ENCODE measurements at regions not wholly inside any gene's neighbourhood (a gene's known extent, or its start where the extent isn't known, plus 50 kb on each side); places are given as distances from the start of the nearest gene placed in this dataset.
A peak's percentile ranks its signal among the peaks of the same experiment; 100 is the strongest.

DNA sequence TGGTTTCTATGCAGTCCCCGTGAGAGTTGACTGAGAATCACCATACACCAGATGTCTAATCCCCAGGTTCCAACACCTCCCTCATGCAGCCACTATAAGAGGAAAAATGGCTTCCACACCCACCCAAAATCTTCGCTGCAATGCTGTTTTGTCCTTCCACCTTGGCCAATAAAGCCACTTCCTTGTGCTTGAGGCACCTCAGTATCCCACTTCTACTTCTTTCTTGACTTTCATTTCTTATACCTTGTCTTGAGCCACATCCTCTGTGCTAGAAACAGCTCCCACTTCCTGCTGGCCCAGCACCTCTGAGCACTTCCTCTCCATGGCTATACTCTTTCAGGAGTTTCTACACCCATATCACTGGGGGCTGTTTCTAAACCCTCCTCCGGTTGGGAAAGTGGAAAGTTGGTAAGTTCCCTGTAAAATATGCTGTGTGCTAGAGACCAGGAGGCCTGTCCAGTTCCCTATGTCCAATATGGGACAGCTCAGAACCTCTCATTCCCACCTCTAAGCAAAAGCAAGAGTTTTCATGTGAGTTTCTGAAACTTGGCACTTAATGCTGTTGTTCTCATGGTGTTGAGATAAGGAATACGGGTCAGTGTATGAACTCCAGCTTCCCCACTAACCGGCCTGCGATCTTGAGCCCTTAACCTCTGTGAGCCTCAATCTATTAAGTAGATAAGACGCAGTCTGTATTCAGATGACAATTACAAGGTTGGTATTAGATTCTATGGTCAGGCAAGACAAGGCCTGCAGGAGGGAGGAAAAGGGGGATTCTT lies 209.1 kb upstream of the ID2 start:
- DNase-seq (ENCODE audit: low read depth in 2 of 2, low spot score in 1 of 2) = no peak

DNA sequence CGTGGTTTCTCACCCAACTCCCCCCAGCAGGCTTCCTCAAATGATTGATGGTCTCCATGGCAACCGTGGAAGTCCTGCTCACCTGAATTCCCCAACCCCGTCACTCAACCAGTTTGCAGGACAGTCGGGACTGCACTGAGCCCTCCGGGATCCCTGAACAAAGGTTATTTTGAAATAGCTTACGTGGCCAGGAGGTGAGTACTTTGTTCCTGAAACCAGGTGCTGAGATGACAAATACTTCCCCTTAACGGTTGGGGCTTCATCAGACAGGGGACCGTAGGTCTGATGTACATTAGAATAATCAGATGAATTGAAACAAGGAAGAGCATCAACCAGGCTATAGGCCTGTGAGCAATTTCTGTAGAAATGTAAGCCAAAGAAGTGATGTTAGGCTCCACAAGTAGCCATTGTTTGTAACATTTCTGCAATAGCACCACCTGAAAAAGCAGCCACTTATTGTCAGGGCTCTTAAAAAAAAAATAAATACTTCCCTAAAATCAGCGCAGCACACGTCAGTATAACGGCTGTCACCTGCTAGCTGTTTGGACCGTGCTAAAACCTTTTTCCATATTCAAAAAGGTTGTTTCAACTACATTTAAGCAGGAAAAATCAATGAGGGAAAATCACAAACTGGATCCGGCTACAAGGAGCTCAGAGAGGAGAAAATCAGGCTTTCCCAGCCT lies 206.4 kb upstream of the ID2 start:
- DNase-seq (ENCODE audit: low read depth in 2 of 2, low spot score in 1 of 2) = no peak

GRCh38 chr2:8477552-8478470 lies 204.0 kb upstream of the ID2 start:
- DNase-seq (ENCODE audit: low read depth in 2 of 2, low spot score in 1 of 2) = no peak

- DNase-seq (ENCODE audit: low read depth in 2 of 2, low spot score in 1 of 2) = no peak
These were observed 203.4 kb upstream of the ID2 start for GRCh38 chr2:8478471-8478793.

- no peak for DNase-seq (ENCODE audit: low read depth in 2 of 2, low spot score in 1 of 2)
These were observed 202.6 kb upstream of the ID2 start for GRCh38 chr2:8479298-8479697.

- DNase-seq (ENCODE audit: low read depth in 2 of 2, low spot score in 1 of 2) = no peak
These were observed 200.9 kb upstream of the ID2 start for GRCh38 chr2:8480915-8481314.

DNA sequence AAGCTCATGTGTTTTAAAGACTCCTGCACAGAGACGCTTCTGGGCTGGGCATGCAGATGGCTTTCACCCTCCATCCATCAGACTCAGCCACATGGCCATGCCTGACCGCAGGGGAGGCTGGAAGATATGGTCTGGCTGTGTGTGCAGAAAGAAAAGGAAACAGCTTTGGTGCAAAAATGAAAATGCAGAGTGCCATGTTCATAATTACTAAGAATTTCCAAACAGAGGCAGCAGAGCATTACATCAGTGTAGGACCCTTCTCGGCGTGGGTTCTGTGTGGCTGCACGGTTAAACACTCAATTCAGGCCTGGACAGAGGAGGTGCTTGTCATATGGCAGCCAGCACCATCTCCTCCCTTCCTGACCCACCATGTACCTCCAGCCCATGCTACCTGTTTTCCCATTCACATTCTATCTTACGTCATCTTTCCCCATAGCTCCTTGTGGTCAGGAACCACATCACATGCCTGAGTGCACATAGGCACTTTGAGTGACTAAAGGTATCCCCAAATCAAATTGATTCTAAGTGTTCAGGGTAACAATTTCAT lies 200.3 kb upstream of the ID2 start:
- DNase-seq (ENCODE audit: low read depth in 2 of 2, low spot score in 1 of 2) = no peak

- no peak for DNase-seq (ENCODE audit: low read depth in 2 of 2, low spot score in 1 of 2)
These were observed 199.4 kb upstream of the ID2 start for GRCh38 chr2:8482432-8482831.

DNA sequence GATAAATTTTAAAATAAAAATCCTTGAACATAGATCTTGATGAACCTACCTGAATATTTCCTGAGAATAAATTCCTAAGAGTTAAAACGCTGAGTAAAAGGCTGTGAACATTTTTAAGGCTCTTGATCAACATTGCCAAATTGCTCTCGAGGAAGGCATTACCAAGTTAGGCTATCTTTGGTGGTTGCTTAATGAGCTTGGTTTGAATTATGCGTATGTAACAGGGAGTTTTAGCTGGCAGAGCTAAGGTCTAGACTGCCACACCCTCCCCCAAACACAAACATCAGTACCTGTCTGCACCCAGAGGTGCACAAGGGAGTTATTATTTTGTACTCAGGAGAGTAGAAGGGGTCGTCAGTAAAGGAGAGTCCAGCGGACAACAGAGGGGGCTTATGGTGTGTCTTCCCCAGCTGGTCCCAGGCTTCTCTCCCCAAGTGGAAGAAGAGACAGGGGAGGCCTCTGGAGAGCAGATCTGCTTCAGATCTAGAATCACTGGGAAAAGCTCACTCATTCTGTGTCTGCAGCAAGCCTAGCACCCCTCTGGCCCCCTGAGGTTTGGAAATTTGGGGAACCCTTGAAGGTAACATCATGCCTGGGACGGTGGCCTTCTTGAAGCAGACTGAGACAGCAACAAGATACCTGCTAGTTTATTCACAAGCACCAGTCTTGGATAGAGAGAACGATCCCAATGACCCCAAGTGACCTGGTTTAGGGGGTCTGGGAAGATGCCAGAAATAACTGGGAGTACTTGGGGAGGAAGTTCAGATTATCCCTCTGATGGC lies 197.2 kb upstream of the ID2 start:
- DNase-seq (ENCODE audit: low read depth in 2 of 2, low spot score in 1 of 2) = no peak

- no peak for DNase-seq (ENCODE audit: low read depth in 2 of 2, low spot score in 1 of 2)
These were observed 196.1 kb upstream of the ID2 start for GRCh38 chr2:8485736-8486135.

- DNase-seq (ENCODE audit: low read depth in 2 of 2, low spot score in 1 of 2) = no peak
These were observed 195.7 kb upstream of the ID2 start for GRCh38 chr2:8486141-8486540.

DNA sequence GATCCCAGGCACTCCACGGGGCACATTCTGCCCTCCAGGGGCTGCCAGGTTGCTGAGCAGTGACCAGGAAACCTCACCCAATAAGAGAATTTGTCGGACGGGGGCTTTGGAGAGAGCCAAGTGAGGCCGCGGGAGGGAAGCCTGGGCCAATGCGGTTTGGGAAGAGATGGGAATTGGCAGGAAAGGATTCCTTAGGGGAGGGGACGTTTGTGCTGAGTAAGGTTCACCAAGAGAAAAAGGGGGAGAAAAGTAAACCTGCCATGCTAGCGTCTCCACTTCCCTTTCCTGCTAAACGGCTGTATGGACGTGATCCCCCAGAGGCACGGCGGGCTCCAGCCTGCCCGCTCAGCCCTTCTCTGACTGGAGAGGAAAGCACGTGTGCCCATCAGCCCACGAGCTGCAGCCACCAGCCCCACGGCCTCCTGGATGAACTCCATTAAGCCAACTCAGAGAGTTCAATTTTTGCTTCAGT lies 194.4 kb upstream of the ID2 start:
- DNase-seq (ENCODE audit: low read depth in 2 of 2, low spot score in 1 of 2) = no peak

GRCh38 chr2:8488001-8488738 lies 193.7 kb upstream of the ID2 start:
- DNase-seq (ENCODE audit: low read depth in 2 of 2, low spot score in 1 of 2) = peak in 1 of 2 donors; percentile 30

DNA sequence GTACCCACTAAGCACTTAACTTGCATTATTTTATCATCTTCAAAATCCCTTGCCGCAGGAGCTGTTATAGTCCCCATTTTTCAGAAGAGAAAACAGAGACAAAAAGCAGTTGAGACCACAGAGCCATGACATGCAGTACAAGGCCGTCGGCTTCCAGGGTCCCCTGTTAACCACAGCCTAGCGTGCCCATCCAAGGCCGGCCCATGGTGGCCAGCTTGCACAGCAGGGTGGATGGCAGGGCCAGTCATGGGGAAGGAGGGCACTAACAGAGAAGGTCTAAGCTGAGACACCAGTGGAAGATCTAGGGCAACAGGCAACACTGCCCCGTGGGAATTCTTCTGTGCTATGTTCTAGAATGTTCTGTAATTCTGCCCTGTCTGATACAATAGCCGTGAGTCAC lies 192.6 kb upstream of the ID2 start:
- no peak for DNase-seq (ENCODE audit: low read depth in 2 of 2, low spot score in 1 of 2)

DNA sequence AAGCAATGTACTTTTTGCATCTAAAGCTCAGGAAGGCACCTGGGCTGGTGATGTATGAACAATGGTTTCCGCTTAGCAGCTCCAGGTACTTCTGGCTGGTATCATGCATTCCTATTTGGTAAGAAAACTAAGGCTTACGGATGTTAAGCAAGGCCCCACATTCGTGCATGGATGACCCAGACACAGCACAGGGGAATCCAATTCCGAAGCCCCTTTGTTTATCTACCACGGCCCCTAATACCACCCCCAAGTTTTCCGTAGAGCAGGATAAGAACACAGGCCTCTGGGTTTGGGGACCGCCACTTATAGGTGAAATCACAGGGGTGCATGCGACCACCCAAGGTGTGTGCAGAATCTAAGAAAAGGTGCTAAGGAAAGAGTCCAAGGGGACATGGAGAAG lies 192.1 kb upstream of the ID2 start:
- no peak for DNase-seq (ENCODE audit: low read depth in 2 of 2, low spot score in 1 of 2)

DNA sequence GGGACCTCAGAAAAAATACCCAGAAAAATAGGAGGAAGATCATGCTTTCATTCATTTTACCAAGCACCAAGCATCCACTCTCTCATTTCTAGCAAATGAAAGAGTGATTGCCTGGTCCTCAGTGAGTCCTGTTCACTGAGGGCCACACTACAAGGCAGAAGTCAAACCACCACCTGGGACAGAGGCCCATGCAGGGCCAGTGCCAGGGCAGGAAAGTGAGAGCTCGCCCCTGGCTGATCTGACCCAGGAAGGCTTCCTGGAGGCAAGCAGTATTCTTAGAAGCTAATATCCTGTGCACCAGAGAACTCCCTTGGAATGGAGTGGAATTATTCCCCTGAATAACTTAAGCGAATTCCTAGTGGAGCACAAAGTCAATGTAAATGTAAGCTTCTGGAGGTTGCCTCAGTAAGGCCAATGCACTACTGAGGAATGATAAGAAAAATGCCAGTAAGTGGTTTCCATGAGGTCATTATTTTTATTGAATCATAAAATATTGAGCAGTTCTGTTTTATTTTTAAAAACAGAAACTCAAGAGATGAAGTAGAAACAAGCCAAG lies 191.6 kb upstream of the ID2 start:
- DNase-seq (ENCODE audit: low read depth in 2 of 2, low spot score in 1 of 2) = no peak

- DNase-seq (ENCODE audit: low read depth in 2 of 2, low spot score in 1 of 2) = no peak
These were observed 190.4 kb upstream of the ID2 start for GRCh38 chr2:8491296-8492027.

DNA sequence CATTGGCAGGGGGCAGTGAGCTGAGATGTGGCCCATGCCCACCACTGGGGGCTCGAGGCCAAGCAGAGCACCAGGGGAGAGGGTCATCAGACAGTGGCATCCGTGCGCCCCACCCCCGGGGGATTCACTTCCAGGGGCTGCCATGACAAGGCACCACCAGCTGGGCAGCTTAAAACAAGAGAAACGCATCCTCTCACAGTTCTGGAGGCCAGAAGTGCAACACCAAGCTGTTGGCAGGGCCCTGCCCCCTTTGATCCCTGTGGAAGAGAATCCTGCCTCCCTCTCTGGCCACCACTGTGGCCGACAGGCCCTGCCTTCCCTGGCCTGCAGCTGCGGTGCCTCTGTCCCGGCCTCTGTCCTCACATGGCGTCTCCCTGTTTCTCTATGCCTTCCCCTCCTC lies 187.7 kb upstream of the ID2 start:
- DNase-seq (ENCODE audit: low read depth in 2 of 2, low spot score in 1 of 2) = no peak

DNA sequence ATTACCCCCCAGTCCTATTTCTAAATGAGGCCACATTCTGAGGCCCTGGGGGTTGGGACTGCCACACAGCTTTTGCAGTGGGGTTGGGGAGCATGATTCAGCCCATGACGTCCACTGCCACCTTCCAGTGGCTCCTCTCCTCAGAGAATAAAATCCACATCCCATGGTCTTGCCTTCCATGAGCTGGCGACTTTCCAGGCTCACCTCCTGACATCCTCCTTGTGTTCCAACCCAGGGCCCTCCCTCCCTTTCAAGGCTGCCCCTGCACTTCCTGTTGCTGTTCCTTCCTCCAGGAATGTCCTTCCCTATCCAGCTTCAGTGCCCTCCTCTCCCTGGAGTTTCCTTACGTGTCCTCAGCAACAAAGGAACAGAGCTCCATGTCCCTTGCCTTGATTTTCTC lies 187.3 kb upstream of the ID2 start:
- no peak for DNase-seq (ENCODE audit: low read depth in 2 of 2, low spot score in 1 of 2)
